Psoas muscle (tissue), 7 donors: ENCODE measurements at regions not wholly inside any gene's neighbourhood (a gene's known extent, or its start where the extent isn't known, plus 50 kb on each side); places are given as distances from the start of the nearest gene placed in this dataset.

Source experiments
- ATAC-seq, 4 donors: fragments of 200-7000 bp; cut with Tn5 transposase; one replicate each; pipeline ENCODE4 v1.9.1; 2020; ENCODE audit warnings: moderate library complexity in 3 of 4, mild to moderate bottlenecking in 2 of 4
- DNase-seq, 2 donors: peaks; one replicate each; pipeline ENCODE4 v3.0.0-alpha.2; 2020
- H3K27ac ChIP-seq: fragments of 200-600 bp; one replicate; pipeline ENCODE4 v1.8.0; 2022
- H3K27me3 ChIP-seq, 3 donors: fragments of 200-600 bp in 1 of 3; one replicate each; pipeline versions ENCODE4 v1.6.1 to v1.8.0; 2013 to 2022; ENCODE audit warnings: low read length in 2 of 3, mild to moderate bottlenecking in 2 of 3, moderate library complexity in 1 of 3; ENCODE audit not compliant: insufficient read depth in 3 of 3
- H3K36me3 ChIP-seq, 2 donors: fragments of 200-600 bp in 1 of 2; one replicate each; pipeline versions ENCODE4 v1.6.1 to v1.8.0; 2013 to 2022; ENCODE audit warnings: low read depth in 1 of 2, mild to moderate bottlenecking in 1 of 2, moderate library complexity in 1 of 2; ENCODE audit not compliant: insufficient read depth in 1 of 2
- H3K4me1 ChIP-seq: fragments of 200-600 bp; one replicate; pipeline ENCODE4 v1.8.0; 2022
- H3K4me3 ChIP-seq: fragments of 200-600 bp; one replicate; pipeline ENCODE4 v1.8.0; 2022; ENCODE audit warnings: mild to moderate bottlenecking
- H3K9me3 ChIP-seq: fragments of 200-600 bp; one replicate; pipeline ENCODE4 v1.8.0; 2022
- CTCF ChIP-seq: fragments of 200-600 bp; IDR thresholded peaks from one replicate; pipeline ENCODE4 v1.8.0; 2022; ENCODE audit warnings: antibody characterized with exemption
- WGBS, 3 donors: extraction: QIAGEN DNeasy Blood & Tissue Kit; methylation state at CpG; one replicate each; pipeline versions ENCODE4 v1.1.6 to v1.1.7; 2013; 5-methylcytosine and 5-hydroxymethylcytosine counted together
- intact Hi-C, 2 donors: fragments of 100-400 bp; cut with DNase I; formaldehyde crosslinking; loops; one replicate each; pipeline versions ENCODE4 v1.11.0 to v1.14.2; 2022
- donor health status: healthy with polysubstance abuse.
- donor health status: DM: no; HTN: no; CAD: no; lungs with moderate emphysema.
- donor health status: Bipolar disorder and iron deficiency.
- donor health status: healthy.
- donor health status: DM: yes; HTN: yes; CAD: no.
- donor health status: DM: no; HTN: no; CAD: no.
- donor health status: DM: yes; HTN: yes; CAD: no.

DNA sequence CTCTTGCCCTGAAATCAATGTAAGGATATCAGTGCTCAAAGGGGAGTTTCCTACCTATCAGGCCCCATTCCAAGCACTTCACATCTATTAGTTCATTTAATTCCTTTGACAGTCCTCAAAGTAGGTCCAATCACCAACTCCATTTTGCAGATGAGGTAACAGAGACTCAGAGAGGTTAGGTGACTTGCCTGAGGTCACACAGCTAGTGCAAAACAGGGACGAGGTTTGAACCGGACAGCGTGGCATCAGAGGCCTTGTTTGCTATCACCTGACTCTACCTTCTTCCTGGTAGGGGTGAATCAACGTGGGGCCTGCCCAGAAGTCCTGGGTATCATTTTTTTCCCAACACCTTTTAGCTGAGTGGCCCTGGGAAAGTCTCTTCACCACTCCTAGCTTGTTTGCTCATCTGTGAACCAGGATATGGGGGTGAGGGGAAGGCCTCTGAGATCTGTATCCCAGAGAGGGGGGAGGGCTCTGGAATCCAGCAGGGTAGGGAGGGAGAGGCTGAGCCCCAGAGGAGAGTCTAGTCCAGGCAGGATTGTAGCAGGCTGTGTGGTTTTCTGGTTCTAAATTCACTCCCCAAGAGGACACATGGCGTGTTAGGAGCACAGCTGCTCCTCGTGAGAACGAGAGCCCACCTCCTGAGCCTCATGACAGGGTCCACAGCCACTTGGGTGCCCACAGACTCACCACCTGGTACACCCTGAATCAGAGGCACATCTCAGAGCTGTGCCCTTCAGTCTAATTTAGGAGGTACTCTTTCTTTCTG, 174.7 kb downstream of the MN1 start:
- Histone ChIP-seq H3K36me3 (no peaks in the 10 kb centered on the region), H3K27me3 (no peaks in the 10 kb centered on the region), H3K9me3 (no peaks in the 10 kb centered on the region), H3K27ac (no peak overlapping the region), H3K4me1 (no peaks in the 10 kb centered on the region), H3K4me3 (no peak overlapping the region)
- WGBS, 3 donors: 90 to 92% (median 91%) methylated on average over 7 of the region's 7 CpGs
- intact Hi-C loops: no loop called here
- DNase-seq (no peak), ATAC-seq (no peak)
- TF ChIP-seq CTCF: no peak

DNA sequence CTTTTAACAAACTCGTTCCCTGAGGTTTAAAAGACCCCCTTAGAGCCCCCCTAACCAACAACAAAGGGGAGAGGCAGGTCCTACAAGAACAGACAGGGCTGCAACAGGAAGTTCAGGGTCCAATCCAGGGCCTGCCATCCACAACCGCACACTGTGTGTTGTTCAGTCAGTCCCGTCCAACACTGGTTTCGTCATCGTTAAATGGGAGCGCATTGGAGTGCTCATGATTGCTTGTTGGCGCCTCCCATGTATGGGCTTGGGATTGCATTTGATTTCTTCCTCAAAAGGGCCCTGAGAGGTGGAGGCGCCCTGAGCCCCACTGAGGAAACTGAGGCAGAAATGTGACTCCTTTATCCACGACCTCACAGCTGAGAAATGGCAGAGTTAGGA, 174.1 kb downstream of the MN1 start:
- ATAC-seq (no peak), DNase-seq (no peak)
- no peak overlapping the region for H3K4me3 ChIP-seq
- no peak for TF ChIP-seq CTCF
- intact Hi-C loops: no loop called here
- no peaks in the 10 kb centered on the region for H3K36me3 ChIP-seq
- H3K9me3 ChIP-seq: no peaks in the 10 kb centered on the region
- H3K4me1 ChIP-seq: no peaks in the 10 kb centered on the region
- H3K27ac ChIP-seq: no peak overlapping the region
- no peaks in the 10 kb centered on the region for H3K27me3 ChIP-seq
- 89 to 92% (median 90%) methylated on average over 9 of the region's 9 CpGs for WGBS, 3 donors

DNA sequence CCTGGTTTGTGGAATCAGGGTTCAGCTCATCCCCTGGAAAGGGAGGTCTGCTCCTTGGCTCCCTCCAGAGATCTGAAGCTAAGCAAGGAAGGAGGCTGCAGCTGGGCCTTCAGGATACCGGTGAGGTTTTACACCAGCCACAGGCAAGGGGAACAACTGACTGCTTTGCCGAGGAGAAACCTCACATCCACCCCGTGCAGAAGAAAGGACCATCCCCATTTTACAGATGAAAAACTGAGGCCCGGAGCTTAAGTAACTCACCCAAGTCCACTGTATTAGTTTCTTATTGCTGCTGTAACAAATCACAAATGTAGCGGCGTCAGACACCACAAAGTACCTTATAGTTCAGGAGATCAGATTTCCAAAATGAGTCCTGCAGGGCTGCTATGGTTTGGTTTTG, 173.7 kb downstream of the MN1 start:
- no peaks in the 10 kb centered on the region for H3K9me3 ChIP-seq
- H3K4me3 ChIP-seq: no peak overlapping the region
- TF ChIP-seq CTCF: no peak
- intact Hi-C loops: no loop called here
- no peaks in the 10 kb centered on the region for H3K4me1 ChIP-seq
- H3K27ac ChIP-seq: no peak overlapping the region
- no peaks in the 10 kb centered on the region for H3K36me3 ChIP-seq
- 76 to 89% (median 79%) methylated on average over 6 of the region's 6 CpGs for WGBS, 3 donors
- DNase-seq (no peak), ATAC-seq (no peak)
- no peaks in the 10 kb centered on the region for H3K27me3 ChIP-seq

DNA sequence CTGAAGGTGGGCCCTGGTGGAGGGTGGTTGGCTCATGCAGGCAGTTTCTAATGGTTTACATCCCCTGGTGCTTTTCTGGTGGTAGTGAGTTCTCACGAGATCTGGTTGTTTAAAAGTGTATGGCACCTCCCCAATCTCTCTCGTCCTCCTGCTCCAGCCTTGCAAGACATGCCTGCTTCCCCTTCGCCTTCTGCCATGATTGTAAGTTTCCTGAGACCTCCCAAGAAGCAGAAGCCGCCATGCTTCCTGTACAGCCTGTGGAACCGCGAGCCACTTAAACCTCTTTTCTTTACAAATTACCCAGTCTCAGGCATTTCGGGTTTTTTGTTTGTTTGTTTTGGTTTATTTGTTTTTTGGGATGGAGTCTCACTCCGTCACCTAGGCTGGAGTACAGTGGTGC, 173.2 kb downstream of the MN1 start:
- no peak overlapping the region for H3K27ac ChIP-seq
- no peak overlapping the region for H3K4me3 ChIP-seq
- WGBS, 3 donors: 86 to 92% (median 91%) methylated on average over 8 of the region's 8 CpGs
- intact Hi-C loops: no loop called here
- no peaks in the 10 kb centered on the region for H3K36me3 ChIP-seq
- no peak for TF ChIP-seq CTCF
- no peak for ATAC-seq
- DNase-seq: no peak
- no peaks in the 10 kb centered on the region for H3K4me1 ChIP-seq
- H3K9me3 ChIP-seq: no peaks in the 10 kb centered on the region
- no peaks in the 10 kb centered on the region for H3K27me3 ChIP-seq
